Heart right ventricle (tissue), 16 donors: ENCODE measurements at regions not wholly inside any gene's neighbourhood (a gene's known extent, or its start where the extent isn't known, plus 50 kb on each side); places are given as distances from the start of the nearest gene placed in this dataset.

Source experiments
- ATAC-seq, 8 donors: fragments of 200-7000 bp; cut with Tn5 transposase; one replicate each; pipeline ENCODE4 v1.9.1; 2020; ENCODE audit warnings: mild to moderate bottlenecking in 8 of 8, moderate library complexity in 8 of 8, moderate number of reproducible peaks in 1 of 8
- DNase-seq, 2 donors: peaks; one replicate each; pipeline ENCODE4 v3.0.0-alpha.2; 2020
- H3K27ac ChIP-seq, 10 donors: fragments of 200-600 bp; sonication (generic) in 2 of 10; one replicate each; pipeline versions ENCODE4 v1.5.0 to v1.8.0; 2020 to 2022; ENCODE audit warnings: mild to moderate bottlenecking in 3 of 10
- H3K27me3 ChIP-seq, 7 donors: fragments of 200-600 bp; one replicate each; pipeline ENCODE4 v1.8.0; 2021 to 2022; ENCODE audit warnings: mild to moderate bottlenecking in 2 of 7
- H3K36me3 ChIP-seq, 9 donors: fragments of 200-600 bp; sonication (generic) in 1 of 9; one replicate each; pipeline versions ENCODE4 v1.5.0 to v1.8.0; 2020 to 2022; ENCODE audit warnings: mild to moderate bottlenecking in 2 of 9
- H3K4me1 ChIP-seq, 9 donors: fragments of 200-600 bp; sonication (generic) in 1 of 9; one replicate each; pipeline versions ENCODE4 v1.5.0 to v1.8.0; 2020 to 2022; ENCODE audit warnings: mild to moderate bottlenecking in 4 of 9
- H3K4me3 ChIP-seq, 10 donors: fragments of 200-600 bp; sonication (generic) in 2 of 10; one replicate each; pipeline versions ENCODE4 v1.5.0 to v1.8.0; 2020 to 2022; ENCODE audit warnings: mild to moderate bottlenecking in 7 of 10, moderate library complexity in 2 of 10
- H3K9me3 ChIP-seq, 11 donors: fragments of 200-600 bp in 10 of 11; sonication (generic) in 2 of 11; one replicate each; pipeline versions ENCODE4 v1.5.0 to v1.8.0; 2013 to 2022; ENCODE audit warnings: mild to moderate bottlenecking in 2 of 11, control low read depth in 1 of 11, moderate library complexity in 1 of 11
- WGBS, 2 donors: extraction: QIAGEN DNeasy Blood & Tissue Kit; methylation state at CpG; one replicate each; pipeline ENCODE4 v1.1.7; 2013; ENCODE audit warnings: inconsistent platforms in 1 of 2; 5-methylcytosine and 5-hydroxymethylcytosine counted together
- intact Hi-C, 10 donors: fragments of 100-400 bp; cut with DNase I; formaldehyde crosslinking; loops; one replicate each; pipeline versions ENCODE4 v1.11.1 to v1.14.2; 2022
- TF ChIP-seq, protein P1 (sequence below), 9 donors: fragments of 200-600 bp; sonication (generic) in 2 of 9; IDR thresholded peaks; one replicate each; pipeline versions ENCODE4 v1.5.0 to v1.8.0; 2021 to 2022; ENCODE audit warnings: antibody characterized with exemption in 9 of 9, mild to moderate bottlenecking in 5 of 9, moderate library complexity in 1 of 9
- donor health status: Arrhythmogenic right ventricular cardiomyopathy.
- donor health status: ischemic (EF 13 %, LVEDD 7.1; RV severe dilation, severe dysfunction).
- donor health status: healthy with polysubstance abuse.
- donor health status: DM: no; HTN: yes; CAD: no.
- donor health status: DM: no; HTN: no; CAD: no.
- donor health status: ischemic (EF 25% LVEDD 6.9; RV normal size, moderate dysfunction).
- donor health status: ischemic (EF 25% LVEDD 5.7; RV mildly dilated, moderate dysfunction).
- donor health status: healthy.
- donor health status: DM: yes; HTN: yes; CAD: no.
- donor health status: Ischemic cardiomyopathy.
- donor health status: ischemic (EF 35%, LVEDD 5.7; RV mildly dilated, moderate dysfunction).
- donor health status: nonischemic (EF 11% LVEDD 7.7; RV severe dilation, severe dysfunction).
- donor health status: DM: yes; HTN: yes; CAD: no.
- donor health status: PGD.
- donor health status: ischemic (EF 29% LVEDD 5.4; RV normal size, mild dysfunction).
- donor health status: nonischemic (EF 23%, LVEDD 6.1; RV moderate dilation, normal function).

DNA sequence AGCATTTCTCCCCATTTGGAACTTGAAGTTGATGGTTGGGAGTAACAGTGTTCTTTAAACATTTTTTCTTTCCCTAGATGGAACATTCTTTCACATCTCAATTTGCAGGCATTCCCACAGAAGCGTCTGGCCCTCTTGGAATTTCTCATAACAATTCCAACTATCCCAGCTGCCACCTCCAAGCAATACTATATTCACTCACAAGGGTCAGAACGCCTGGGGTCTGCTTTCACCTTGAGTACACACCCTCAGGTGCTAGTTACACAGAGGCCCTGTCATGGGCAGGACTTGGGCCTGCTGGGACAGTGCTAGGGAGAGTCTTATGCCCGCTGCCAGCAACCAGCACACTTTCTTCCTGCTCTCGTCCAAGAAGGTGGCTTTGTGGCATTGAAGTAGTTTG is 136.5 kb downstream of the JCAD start:
- no peak for ATAC-seq
- H3K9me3 ChIP-seq: peaks cover 0 to 11% (median 0%) of the 10 kb centered on the region in 11 donors
- 76 to 89% methylated on average over 4 of the region's 4 CpGs for WGBS, 2 donors
- H3K4me3 ChIP-seq: no peak overlapping the region
- TF ChIP-seq, protein P1, sequence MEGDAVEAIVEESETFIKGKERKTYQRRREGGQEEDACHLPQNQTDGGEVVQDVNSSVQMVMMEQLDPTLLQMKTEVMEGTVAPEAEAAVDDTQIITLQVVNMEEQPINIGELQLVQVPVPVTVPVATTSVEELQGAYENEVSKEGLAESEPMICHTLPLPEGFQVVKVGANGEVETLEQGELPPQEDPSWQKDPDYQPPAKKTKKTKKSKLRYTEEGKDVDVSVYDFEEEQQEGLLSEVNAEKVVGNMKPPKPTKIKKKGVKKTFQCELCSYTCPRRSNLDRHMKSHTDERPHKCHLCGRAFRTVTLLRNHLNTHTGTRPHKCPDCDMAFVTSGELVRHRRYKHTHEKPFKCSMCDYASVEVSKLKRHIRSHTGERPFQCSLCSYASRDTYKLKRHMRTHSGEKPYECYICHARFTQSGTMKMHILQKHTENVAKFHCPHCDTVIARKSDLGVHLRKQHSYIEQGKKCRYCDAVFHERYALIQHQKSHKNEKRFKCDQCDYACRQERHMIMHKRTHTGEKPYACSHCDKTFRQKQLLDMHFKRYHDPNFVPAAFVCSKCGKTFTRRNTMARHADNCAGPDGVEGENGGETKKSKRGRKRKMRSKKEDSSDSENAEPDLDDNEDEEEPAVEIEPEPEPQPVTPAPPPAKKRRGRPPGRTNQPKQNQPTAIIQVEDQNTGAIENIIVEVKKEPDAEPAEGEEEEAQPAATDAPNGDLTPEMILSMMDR (IDR thresholded peaks at IDR 0.05): no peak
- H3K27me3 ChIP-seq: no peaks in the 10 kb centered on the region
- peaks cover 0 to 7% (median 0%) of the 10 kb centered on the region in 9 donors for H3K4me1 ChIP-seq
- intact Hi-C loops: loop anchor here in 1 of 10 donors (10.0 kb wide), 1 partner anchor 72 kb away; no protein-coding TSS in a partner anchor
- no peak overlapping the region for H3K27ac ChIP-seq
- no peak for DNase-seq
- no peaks in the 10 kb centered on the region for H3K36me3 ChIP-seq

DNA sequence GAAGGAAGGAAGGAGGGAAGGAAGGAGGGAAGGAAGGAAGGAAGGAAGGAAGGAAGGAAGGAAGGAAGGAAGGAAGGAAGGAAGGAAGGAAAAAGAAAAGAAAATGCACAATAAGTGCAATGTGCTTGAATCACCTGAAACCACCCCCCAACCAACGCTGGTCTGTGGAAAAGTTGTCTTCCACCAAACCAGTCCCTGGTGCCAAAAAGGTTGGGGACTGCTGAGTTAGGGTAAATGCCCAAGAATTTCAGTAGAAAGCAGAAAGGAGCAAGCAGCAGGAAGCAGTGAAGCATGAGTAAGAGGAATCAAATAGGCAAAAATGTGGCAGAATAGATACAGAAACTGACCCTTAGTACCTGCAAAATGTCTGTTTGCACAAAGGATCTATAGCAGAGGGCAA is 137.2 kb downstream of the JCAD start:
- DNase-seq (no peak), ATAC-seq (no peak)
- no peak overlapping the region for H3K27ac ChIP-seq
- H3K4me1 ChIP-seq: peaks cover 0 to 11% (median 0%) of the 10 kb centered on the region in 9 donors
- peaks cover 0 to 11% (median 0%) of the 10 kb centered on the region in 11 donors for H3K9me3 ChIP-seq
- intact Hi-C loops: loop anchor here in 1 of 10 donors (10.0 kb wide), 1 partner anchor 73 kb away; no protein-coding TSS in a partner anchor
- H3K27me3 ChIP-seq: no peaks in the 10 kb centered on the region
- no peak overlapping the region for H3K4me3 ChIP-seq
- TF ChIP-seq, protein P1 (IDR thresholded peaks at IDR 0.05): no peak
- no peaks in the 10 kb centered on the region for H3K36me3 ChIP-seq
- 69 to 74% methylated on average over 1 of the region's 1 CpG for WGBS, 2 donors

DNA sequence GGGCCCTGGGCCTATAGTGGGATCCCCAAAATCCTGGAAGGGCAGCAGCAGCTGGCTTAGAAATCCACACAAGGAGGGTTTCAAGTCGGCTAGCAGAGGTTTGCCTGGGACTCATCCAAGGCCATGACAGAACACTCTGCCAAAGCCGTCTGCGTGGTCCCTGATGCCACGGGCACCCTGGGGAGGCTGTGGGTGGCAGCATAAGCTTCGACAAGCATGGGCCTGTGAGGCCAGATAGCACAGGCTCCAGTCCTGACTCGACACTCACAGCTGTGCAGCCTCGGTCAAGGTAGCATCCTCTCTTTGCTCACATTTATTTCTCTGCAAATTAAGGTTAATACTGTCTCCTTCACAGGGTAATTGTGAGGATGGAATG is 138.3 kb downstream of the JCAD start:
- TF ChIP-seq, protein P1 (IDR thresholded peaks at IDR 0.05): peak in 1 of 9 donors; percentile 23
- ATAC-seq: peak in 5 of 8 donors; percentile 27 to 78 (median 50)
- peak in 1 of 2 donors; percentile 20 for DNase-seq
- Histone ChIP-seq H3K36me3 (no peaks in the 10 kb centered on the region), H3K4me1 (peaks cover 0 to 17% (median 0%) of the 10 kb centered on the region in 9 donors), H3K27me3 (no peaks in the 10 kb centered on the region), H3K9me3 (peaks cover 0 to 3% (median 0%) of the 10 kb centered on the region in 11 donors), H3K4me3 (no peak overlapping the region), H3K27ac (no peak overlapping the region)
- intact Hi-C loops: loop anchor here in 1 of 10 donors (10.0 kb wide), 1 partner anchor 74 kb away; no protein-coding TSS in a partner anchor
- WGBS, 2 donors: 62 to 69% methylated on average over 7 of the region's 7 CpGs

DNA sequence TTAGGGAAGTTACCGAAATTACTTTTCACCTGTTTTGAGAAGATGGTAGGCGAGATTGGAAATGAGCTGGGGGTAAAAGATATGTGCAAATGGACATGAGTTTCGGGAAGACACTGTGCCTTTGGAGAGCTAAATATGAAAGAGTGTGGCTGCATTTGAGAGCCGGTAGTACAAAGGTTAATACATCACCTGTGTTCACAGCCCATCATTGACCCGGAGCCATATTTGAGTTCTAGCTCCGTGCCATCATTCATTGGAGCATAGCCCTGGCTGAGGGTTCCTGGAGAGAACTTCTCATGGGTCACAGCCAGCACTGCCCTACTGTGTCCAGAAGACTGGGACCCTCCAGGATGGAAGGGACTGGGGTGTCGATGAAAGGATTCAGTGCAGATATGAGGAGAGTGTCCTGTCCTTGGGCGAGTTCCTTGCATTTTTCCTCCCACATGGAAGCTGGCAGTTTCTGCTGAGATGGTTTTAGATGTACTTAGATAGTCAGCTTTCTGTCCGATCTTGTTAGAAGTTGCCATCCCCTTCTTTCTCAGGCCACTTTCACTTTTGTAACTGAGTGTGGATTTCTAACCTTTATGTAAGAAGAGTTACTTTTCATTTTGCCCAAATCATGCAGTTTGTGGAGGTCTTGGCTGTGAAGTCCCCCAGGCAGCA is 138.8 kb downstream of the JCAD start:
- ATAC-seq (no peak), DNase-seq (no peak)
- Histone ChIP-seq H3K4me1 (peaks cover 0 to 17% (median 0%) of the 10 kb centered on the region in 9 donors), H3K9me3 (no peaks in the 10 kb centered on the region), H3K4me3 (no peak overlapping the region), H3K27me3 (no peaks in the 10 kb centered on the region), H3K36me3 (no peaks in the 10 kb centered on the region), H3K27ac (no peak overlapping the region)
- TF ChIP-seq, protein P1 (IDR thresholded peaks at IDR 0.05): no peak
- WGBS, 2 donors: 90 to 92% methylated on average over 9 of the region's 9 CpGs
- intact Hi-C loops: loop anchor here in 1 of 10 donors (10.0 kb wide), 1 partner anchor 74 kb away; no protein-coding TSS in a partner anchor
